Psoas muscle (tissue), 7 donors: ENCODE measurements at regions not wholly inside any gene's neighbourhood (a gene's known extent, or its start where the extent isn't known, plus 50 kb on each side); places are given as distances from the start of the nearest gene placed in this dataset.
"Not testable (repeated sequence)": the region's sequence is repeated elsewhere in the genome, so short reads cannot be mapped to it uniquely, and the experiment has no call there.

Source experiments
- ATAC-seq, 4 donors: fragments of 200-7000 bp; cut with Tn5 transposase; one replicate each; pipeline ENCODE4 v1.9.1; 2020; ENCODE audit warnings: moderate library complexity in 3 of 4, mild to moderate bottlenecking in 2 of 4
- DNase-seq, 2 donors: peaks; one replicate each; pipeline ENCODE4 v3.0.0-alpha.2; 2020
- H3K27ac ChIP-seq: fragments of 200-600 bp; one replicate; pipeline ENCODE4 v1.8.0; 2022
- H3K27me3 ChIP-seq, 3 donors: fragments of 200-600 bp in 1 of 3; one replicate each; pipeline versions ENCODE4 v1.6.1 to v1.8.0; 2013 to 2022; ENCODE audit warnings: low read length in 2 of 3, mild to moderate bottlenecking in 2 of 3, moderate library complexity in 1 of 3; ENCODE audit not compliant: insufficient read depth in 3 of 3
- H3K36me3 ChIP-seq, 2 donors: fragments of 200-600 bp in 1 of 2; one replicate each; pipeline versions ENCODE4 v1.6.1 to v1.8.0; 2013 to 2022; ENCODE audit warnings: low read depth in 1 of 2, mild to moderate bottlenecking in 1 of 2, moderate library complexity in 1 of 2; ENCODE audit not compliant: insufficient read depth in 1 of 2
- H3K4me1 ChIP-seq: fragments of 200-600 bp; one replicate; pipeline ENCODE4 v1.8.0; 2022
- H3K4me3 ChIP-seq: fragments of 200-600 bp; one replicate; pipeline ENCODE4 v1.8.0; 2022; ENCODE audit warnings: mild to moderate bottlenecking
- H3K9me3 ChIP-seq: fragments of 200-600 bp; one replicate; pipeline ENCODE4 v1.8.0; 2022
- CTCF ChIP-seq: fragments of 200-600 bp; IDR thresholded peaks from one replicate; pipeline ENCODE4 v1.8.0; 2022; ENCODE audit warnings: antibody characterized with exemption
- WGBS, 3 donors: extraction: QIAGEN DNeasy Blood & Tissue Kit; methylation state at CpG; one replicate each; pipeline versions ENCODE4 v1.1.6 to v1.1.7; 2013; 5-methylcytosine and 5-hydroxymethylcytosine counted together
- intact Hi-C, 2 donors: fragments of 100-400 bp; cut with DNase I; formaldehyde crosslinking; loops; one replicate each; pipeline versions ENCODE4 v1.11.0 to v1.14.2; 2022
- donor health status: healthy with polysubstance abuse.
- donor health status: DM: no; HTN: no; CAD: no; lungs with moderate emphysema.
- donor health status: Bipolar disorder and iron deficiency.
- donor health status: healthy.
- donor health status: DM: yes; HTN: yes; CAD: no.
- donor health status: DM: no; HTN: no; CAD: no.
- donor health status: DM: yes; HTN: yes; CAD: no.

GRCh38 chr6:99711925-99712324 lies 105.3 kb downstream of the PRDM13 start:
- no peak for DNase-seq
- ATAC-seq: no peak
- Histone ChIP-seq H3K36me3 (no peaks in the 10 kb centered on the region), H3K27ac (no peak overlapping the region), H3K4me3 (no peak overlapping the region), H3K4me1 (no peaks in the 10 kb centered on the region), H3K27me3 (no peaks in the 10 kb centered on the region), H3K9me3 (no peaks in the 10 kb centered on the region)
- WGBS, 3 donors: 83 to 91% (median 84%) methylated on average over 6 of the region's 6 CpGs
- intact Hi-C loops: no loop called here
- no peak for TF ChIP-seq CTCF

- Histone ChIP-seq H3K36me3 (no peaks in the 10 kb centered on the region), H3K27me3 (no peaks in the 10 kb centered on the region), H3K4me3 (no peak overlapping the region), H3K4me1 (no peaks in the 10 kb centered on the region), H3K9me3 (no peaks in the 10 kb centered on the region), H3K27ac (no peak overlapping the region)
- 28 to 40% (median 34%) methylated on average over 3 of the region's 3 CpGs for WGBS, 3 donors
- ATAC-seq (no peak), DNase-seq (no peak)
- intact Hi-C loops: no loop called here
- no peak for TF ChIP-seq CTCF
Observed at GRCh38 chr6:99712519-99712918, 105.9 kb downstream of the PRDM13 start.

GRCh38 chr6:99722043-99722442 lies 115.4 kb downstream of the PRDM13 start:
- H3K27me3 ChIP-seq, H3K4me3 ChIP-seq, H3K36me3 ChIP-seq, ATAC-seq, H3K27ac ChIP-seq, DNase-seq, H3K9me3 ChIP-seq, intact Hi-C loops, H3K4me1 ChIP-seq: not testable (repeated sequence)

GRCh38 chr6:99730237-99730636 lies 123.6 kb downstream of the PRDM13 start:
- WGBS, 3 donors: 81 to 91% (median 87%) methylated on average over 5 to 6 of the region's 6 CpGs
- H3K9me3 ChIP-seq, ATAC-seq, H3K4me3 ChIP-seq, H3K36me3 ChIP-seq, DNase-seq, H3K4me1 ChIP-seq, H3K27me3 ChIP-seq, intact Hi-C loops, H3K27ac ChIP-seq: not testable (repeated sequence)

GRCh38 chr6:99736302-99736701 lies 129.7 kb downstream of the PRDM13 start:
- Histone ChIP-seq H3K27me3 (peaks cover 0 to 6% (median 0%) of the 10 kb centered on the region in 3 donors), H3K36me3 (no peaks in the 10 kb centered on the region), H3K27ac (no peak overlapping the region), H3K4me3 (no peak overlapping the region), H3K4me1 (peaks cover 4% of the 10 kb centered on the region), H3K9me3 (no peaks in the 10 kb centered on the region)
- 47 to 54% (median 50%) methylated on average over 1 of the region's 1 CpG for WGBS, 3 donors
- DNase-seq (no peak), ATAC-seq (no peak)
- intact Hi-C loops: no loop called here
- no peak for TF ChIP-seq CTCF

GRCh38 chr6:99739526-99739925 lies 132.9 kb downstream of the PRDM13 start:
- no peaks in the 10 kb centered on the region for H3K36me3 ChIP-seq
- intact Hi-C loops: no loop called here
- WGBS, 3 donors: 17 to 25% (median 21%) methylated on average over 2 of the region's 2 CpGs
- no peaks in the 10 kb centered on the region for H3K9me3 ChIP-seq
- peaks cover 4% of the 10 kb centered on the region for H3K4me1 ChIP-seq
- ATAC-seq (peak; percentile 40 to 97 (median 90)), DNase-seq (peak in 1 of 2 donors; percentile 68)
- H3K27ac ChIP-seq: peak overlapping the region; percentile 48
- no peak overlapping the region for H3K4me3 ChIP-seq
- TF ChIP-seq CTCF: no peak
- peaks cover 0 to 6% (median 0%) of the 10 kb centered on the region in 3 donors for H3K27me3 ChIP-seq
